ENCODE measurements at regions not wholly inside any gene's neighbourhood (a gene's known extent, or its start where the extent isn't known, plus 50 kb on each side); places are given as distances from the start of the nearest gene placed in this dataset.

DNA sequence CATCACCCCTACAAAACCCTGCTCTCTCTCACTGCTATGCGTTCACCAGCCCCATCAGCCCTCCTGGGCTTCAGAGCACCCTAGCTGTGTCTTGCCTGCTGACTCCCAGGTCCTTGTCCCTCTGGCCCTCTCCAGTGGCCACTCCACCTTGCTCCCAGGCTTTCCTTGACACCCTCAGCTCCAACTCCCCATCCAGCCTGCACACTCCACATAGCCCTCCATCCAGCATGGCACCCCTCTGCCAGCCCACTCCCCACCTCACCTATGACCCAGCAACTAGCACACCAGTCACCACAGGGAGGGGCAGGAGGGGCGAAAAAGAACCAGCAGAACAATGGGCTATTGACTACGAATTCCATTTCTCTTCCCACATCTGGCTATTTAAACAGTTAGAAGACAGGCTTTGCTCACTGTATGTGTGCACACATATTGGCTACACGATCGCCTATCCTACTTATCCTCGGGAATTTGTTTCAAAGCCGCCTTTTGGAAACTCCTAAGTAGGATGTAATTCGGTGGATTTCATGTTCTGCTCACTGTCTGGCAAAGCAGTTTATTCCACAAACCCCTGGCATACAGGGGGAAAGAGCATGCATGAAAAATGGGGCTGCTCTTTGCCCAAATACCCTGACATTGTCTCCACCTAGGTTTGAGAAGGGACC, 195.3 kb downstream of the SMAD2 start:
- no peak overlapping the region for H3K4me3 ChIP-seq
- H3K36me3 ChIP-seq = no peaks in the 10 kb centered on the region
- H3K27me3 ChIP-seq (replicated peaks; ENCODE audit: insufficient read depth) = no peaks in the 10 kb centered on the region
- TF ChIP-seq, protein P1, sequence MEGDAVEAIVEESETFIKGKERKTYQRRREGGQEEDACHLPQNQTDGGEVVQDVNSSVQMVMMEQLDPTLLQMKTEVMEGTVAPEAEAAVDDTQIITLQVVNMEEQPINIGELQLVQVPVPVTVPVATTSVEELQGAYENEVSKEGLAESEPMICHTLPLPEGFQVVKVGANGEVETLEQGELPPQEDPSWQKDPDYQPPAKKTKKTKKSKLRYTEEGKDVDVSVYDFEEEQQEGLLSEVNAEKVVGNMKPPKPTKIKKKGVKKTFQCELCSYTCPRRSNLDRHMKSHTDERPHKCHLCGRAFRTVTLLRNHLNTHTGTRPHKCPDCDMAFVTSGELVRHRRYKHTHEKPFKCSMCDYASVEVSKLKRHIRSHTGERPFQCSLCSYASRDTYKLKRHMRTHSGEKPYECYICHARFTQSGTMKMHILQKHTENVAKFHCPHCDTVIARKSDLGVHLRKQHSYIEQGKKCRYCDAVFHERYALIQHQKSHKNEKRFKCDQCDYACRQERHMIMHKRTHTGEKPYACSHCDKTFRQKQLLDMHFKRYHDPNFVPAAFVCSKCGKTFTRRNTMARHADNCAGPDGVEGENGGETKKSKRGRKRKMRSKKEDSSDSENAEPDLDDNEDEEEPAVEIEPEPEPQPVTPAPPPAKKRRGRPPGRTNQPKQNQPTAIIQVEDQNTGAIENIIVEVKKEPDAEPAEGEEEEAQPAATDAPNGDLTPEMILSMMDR (IDR thresholded peaks at IDR 0.05) = no peak
- ATAC-seq (ENCODE audit: insufficient number of reproducible peaks, low FRiP score, low read depth) (no peak), DNase-seq (ENCODE audit: low spot score) (no peak)
- H3K27ac ChIP-seq = no peak overlapping the region
- no peaks in the 10 kb centered on the region for H3K4me1 ChIP-seq (ENCODE audit: control insufficient read depth in 1 of 2, low read depth in 2 of 2)
- no peaks in the 10 kb centered on the region for H3K9me3 ChIP-seq

DNA sequence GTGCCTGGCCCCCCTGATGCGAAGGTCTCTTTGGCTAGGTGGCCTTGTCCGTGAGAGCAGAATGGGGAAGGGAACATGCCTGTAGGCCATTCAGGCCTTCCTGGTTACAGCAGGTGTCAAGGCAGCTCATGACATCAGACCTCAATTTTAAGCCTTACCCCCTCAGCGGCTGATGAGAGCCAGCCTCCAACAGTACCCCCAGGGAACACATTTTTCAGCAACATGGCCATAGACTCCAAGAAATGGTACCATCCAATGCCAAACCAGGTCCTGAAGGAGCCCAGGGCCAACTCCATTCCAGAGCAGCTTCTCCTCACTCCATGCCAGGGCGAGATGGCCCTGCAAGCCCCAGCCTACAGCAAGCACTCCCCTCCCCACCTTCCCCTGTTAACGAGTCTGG, 199.2 kb downstream of the SMAD2 start:
- Histone ChIP-seq H3K36me3 (no peaks in the 10 kb centered on the region), H3K4me1 (ENCODE audit: control insufficient read depth in 1 of 2, low read depth in 2 of 2) (no peaks in the 10 kb centered on the region), H3K27me3 (replicated peaks; ENCODE audit: insufficient read depth) (no peaks in the 10 kb centered on the region), H3K27ac (no peak overlapping the region), H3K4me3 (no peak overlapping the region), H3K9me3 (no peaks in the 10 kb centered on the region)
- no peak for DNase-seq (ENCODE audit: low spot score)
- no peak for ATAC-seq (ENCODE audit: insufficient number of reproducible peaks, low FRiP score, low read depth)
- TF ChIP-seq, protein P1 (IDR thresholded peaks at IDR 0.05) = no peak

DNA sequence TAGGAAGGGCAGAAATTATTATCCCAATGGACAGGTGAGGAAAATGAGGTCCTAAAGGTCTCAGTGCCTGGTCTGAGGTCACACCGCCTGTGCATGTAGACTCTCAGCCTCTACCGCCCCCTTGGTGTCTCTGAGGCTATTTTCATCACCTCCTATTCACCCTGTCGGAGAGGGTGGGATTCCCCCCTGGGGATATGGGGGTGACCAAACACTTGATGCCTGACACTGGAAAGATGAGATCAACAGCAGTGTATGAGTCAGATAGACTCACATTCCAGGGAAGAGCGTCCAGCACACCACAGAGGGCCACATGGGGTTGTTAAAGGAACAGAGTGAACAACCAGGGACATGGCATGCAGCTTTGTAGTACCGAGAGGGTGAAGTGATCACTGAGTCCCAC, 199.7 kb downstream of the SMAD2 start:
- Histone ChIP-seq H3K4me1 (ENCODE audit: control insufficient read depth in 1 of 2, low read depth in 2 of 2) (no peaks in the 10 kb centered on the region), H3K27ac (no peak overlapping the region), H3K36me3 (no peaks in the 10 kb centered on the region), H3K4me3 (no peak overlapping the region), H3K27me3 (replicated peaks; ENCODE audit: insufficient read depth) (no peaks in the 10 kb centered on the region), H3K9me3 (no peaks in the 10 kb centered on the region)
- DNase-seq (ENCODE audit: low spot score) (no peak), ATAC-seq (ENCODE audit: insufficient number of reproducible peaks, low FRiP score, low read depth) (no peak)
- TF ChIP-seq, protein P1 (IDR thresholded peaks at IDR 0.05) = no peak

DNA sequence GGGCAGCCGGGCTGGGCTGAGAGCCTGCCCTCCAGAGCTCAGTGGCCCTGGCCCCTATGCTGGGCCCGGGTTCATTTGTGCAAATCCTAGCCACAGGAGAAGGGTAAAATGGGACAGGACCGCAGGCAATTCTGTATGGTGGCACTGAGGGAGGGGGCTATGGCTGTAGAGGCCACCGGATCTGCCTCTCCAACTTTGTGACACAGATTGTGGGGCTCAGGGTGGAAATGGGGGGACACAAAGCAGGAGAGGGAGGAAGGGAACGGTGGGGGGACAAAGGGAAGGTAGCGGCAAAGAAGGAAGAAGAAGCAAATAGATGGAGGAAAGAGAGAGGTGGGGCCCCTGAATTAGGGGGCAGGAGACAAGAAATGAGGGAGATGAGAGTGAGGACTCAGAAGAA, 201.1 kb downstream of the SMAD2 start:
- no peak for DNase-seq (ENCODE audit: low spot score)
- no peak for ATAC-seq (ENCODE audit: insufficient number of reproducible peaks, low FRiP score, low read depth)
- no peaks in the 10 kb centered on the region for H3K9me3 ChIP-seq
- H3K36me3 ChIP-seq = no peaks in the 10 kb centered on the region
- TF ChIP-seq, protein P1 (IDR thresholded peaks at IDR 0.05) = no peak
- no peaks in the 10 kb centered on the region for H3K27me3 ChIP-seq (replicated peaks; ENCODE audit: insufficient read depth)
- no peak overlapping the region for H3K27ac ChIP-seq
- no peaks in the 10 kb centered on the region for H3K4me1 ChIP-seq (ENCODE audit: control insufficient read depth in 1 of 2, low read depth in 2 of 2)
- no peak overlapping the region for H3K4me3 ChIP-seq

DNA sequence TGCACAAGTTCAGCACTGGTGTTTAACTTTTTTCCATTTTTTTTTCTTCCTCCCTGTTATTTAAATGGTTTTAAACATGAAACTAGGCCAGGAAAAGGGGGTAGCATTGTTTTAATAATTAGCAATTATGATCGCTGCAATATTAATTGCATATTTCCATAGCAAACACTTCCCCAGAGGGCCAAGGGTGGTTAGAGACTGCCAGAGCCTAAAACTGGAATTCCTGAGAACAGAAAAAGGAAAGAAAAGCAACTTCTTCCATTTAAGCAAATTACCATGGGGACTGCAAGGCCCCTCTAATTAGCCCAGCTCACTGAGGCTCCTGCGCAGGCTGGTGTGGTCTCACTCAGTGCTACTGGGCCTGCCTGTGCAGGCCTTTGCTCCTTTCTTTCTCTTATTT, 201.5 kb downstream of the SMAD2 start:
- Histone ChIP-seq H3K9me3 (no peaks in the 10 kb centered on the region), H3K36me3 (no peaks in the 10 kb centered on the region), H3K27ac (no peak overlapping the region), H3K27me3 (replicated peaks; ENCODE audit: insufficient read depth) (no peaks in the 10 kb centered on the region), H3K4me3 (no peak overlapping the region), H3K4me1 (ENCODE audit: control insufficient read depth in 1 of 2, low read depth in 2 of 2) (no peaks in the 10 kb centered on the region)
- TF ChIP-seq, protein P1 (IDR thresholded peaks at IDR 0.05) = no peak
- DNase-seq (ENCODE audit: low spot score) = no peak
- ATAC-seq (ENCODE audit: insufficient number of reproducible peaks, low FRiP score, low read depth) = no peak

Data from thoracic aorta (tissue), 2 donors.